ENCODE measurements at regions not wholly inside any gene's neighbourhood (a gene's known extent, or its start where the extent isn't known, plus 50 kb on each side); places are given as distances from the start of the nearest gene placed in this dataset.
"Not testable (repeated sequence)": the region's sequence is repeated elsewhere in the genome, so short reads cannot be mapped to it uniquely, and the experiment has no call there.

GRCh38 chr3:8128686-8129085 is 372.9 kb upstream of the LMCD1 start:
- DNase-seq (ENCODE audit: low spot score), result no peak

GRCh38 chr3:8136553-8136952 is 365.1 kb upstream of the LMCD1 start:
- DNase-seq (ENCODE audit: low spot score), result no peak

- DNase-seq (ENCODE audit: low spot score), result no peak
These were observed 358.4 kb upstream of the LMCD1 start for GRCh38 chr3:8143186-8143585.

GRCh38 chr3:8145661-8146060 is 356.0 kb upstream of the LMCD1 start:
- DNase-seq (ENCODE audit: low spot score), result no peak

GRCh38 chr3:8147711-8148110 is 353.9 kb upstream of the LMCD1 start:
- DNase-seq (ENCODE audit: low spot score), result no peak

- DNase-seq (ENCODE audit: low spot score), result peak; percentile 32
These were observed 348.7 kb upstream of the LMCD1 start for GRCh38 chr3:8152821-8153418.

- no peak for DNase-seq (ENCODE audit: low spot score)
These were observed 347.8 kb upstream of the LMCD1 start for GRCh38 chr3:8153800-8154199.

- DNase-seq (ENCODE audit: low spot score), result peak; percentile 54
These were observed 347.0 kb upstream of the LMCD1 start for GRCh38 chr3:8154617-8155016.

- DNase-seq (ENCODE audit: low spot score), result no peak
These were observed 345.5 kb upstream of the LMCD1 start for GRCh38 chr3:8156138-8156537.

GRCh38 chr3:8156831-8157230 is 344.8 kb upstream of the LMCD1 start:
- DNase-seq (ENCODE audit: low spot score), result no peak

GRCh38 chr3:8157640-8158039 is 344.0 kb upstream of the LMCD1 start:
- DNase-seq (ENCODE audit: low spot score), result no peak

- DNase-seq (ENCODE audit: low spot score), result no peak
These were observed 337.5 kb upstream of the LMCD1 start for GRCh38 chr3:8164145-8164544.

GRCh38 chr3:8166014-8166413 is 335.6 kb upstream of the LMCD1 start:
- no peak for DNase-seq (ENCODE audit: low spot score)

GRCh38 chr3:8170971-8171508 is 330.6 kb upstream of the LMCD1 start:
- DNase-seq (ENCODE audit: low spot score), result no peak

- DNase-seq (ENCODE audit: low spot score), result no peak
These were observed 327.7 kb upstream of the LMCD1 start for GRCh38 chr3:8173892-8174291.

- not testable (repeated sequence) for DNase-seq (ENCODE audit: low spot score)
These were observed 324.7 kb upstream of the LMCD1 start for GRCh38 chr3:8176759-8177483.

GRCh38 chr3:8178516-8178915 is 323.1 kb upstream of the LMCD1 start:
- not testable (repeated sequence) for DNase-seq (ENCODE audit: low spot score)

- DNase-seq (ENCODE audit: low spot score), result no peak
These were observed 318.7 kb upstream of the LMCD1 start for GRCh38 chr3:8182904-8183303.

GRCh38 chr3:8183627-8184026 is 318.0 kb upstream of the LMCD1 start:
- no peak for DNase-seq (ENCODE audit: low spot score)

- no peak for DNase-seq (ENCODE audit: low spot score)
These were observed 315.4 kb upstream of the LMCD1 start for GRCh38 chr3:8186213-8186612.

GRCh38 chr3:8187996-8188395 is 313.6 kb upstream of the LMCD1 start:
- no peak for DNase-seq (ENCODE audit: low spot score)

GRCh38 chr3:8189051-8189450 is 312.6 kb upstream of the LMCD1 start:
- DNase-seq (ENCODE audit: low spot score), result no peak

GRCh38 chr3:8191406-8191805 is 310.2 kb upstream of the LMCD1 start:
- no peak for DNase-seq (ENCODE audit: low spot score)

Data from SK-N-DZ (cell line).